Pancreas (tissue), 10 donors: ENCODE measurements at regions not wholly inside any gene's neighbourhood (a gene's known extent, or its start where the extent isn't known, plus 50 kb on each side); places are given as distances from the start of the nearest gene placed in this dataset.

Experiments
- ATAC-seq, 4 donors: fragments of 200-7000 bp; cut with Tn5 transposase; one replicate each; pipeline versions ENCODE4 v1.8.0 to v1.9.1; 2020; ENCODE audit warnings: mild to moderate bottlenecking in 4 of 4, moderate library complexity in 4 of 4
- DNase-seq, 6 donors: peaks; one replicate each; pipeline ENCODE4 v3.0.0-alpha.2; 2020
- FAIRE-seq: peaks from 2 replicates; lab custom pipeline; 2012; peaks lifted over from hg19 to GRCh38; lab: Jason Lieb, UNC
- H3K27ac ChIP-seq, 4 donors: fragments of 200-600 bp; sonication (generic); 1 replicate in 3 of 4; 2 replicates in 1 of 4; pipeline versions ENCODE4 v1.5.0 to v1.8.0; 2020
- H3K27me3 ChIP-seq, 4 donors: fragments of 200-600 bp; one replicate each; pipeline ENCODE4 v1.8.0; 2021
- H3K36me3 ChIP-seq, 3 donors: fragments of 200-600 bp; sonication (generic) in 1 of 3; one replicate each; pipeline versions ENCODE4 v1.5.0 to v1.8.0; 2020 to 2021
- H3K4me1 ChIP-seq, 3 donors: fragments of 200-600 bp; one replicate each; pipeline ENCODE4 v1.8.0; 2021
- H3K4me3 ChIP-seq, 4 donors: fragments of 200-600 bp; sonication (generic) in 2 of 4; one replicate each; pipeline versions ENCODE4 v1.5.0 to v1.8.0; 2020 to 2021
- H3K9me3 ChIP-seq, 4 donors: fragments of 200-600 bp; one replicate each; pipeline ENCODE4 v1.8.0; 2021
- CTCF ChIP-seq, 4 donors: fragments of 200-600 bp; sonication (generic) in 3 of 4; IDR thresholded peaks; one replicate each; pipeline versions ENCODE4 v1.5.0 to v1.8.0; 2021; ENCODE audit warnings: antibody characterized with exemption in 4 of 4
- WGBS, 2 donors: extraction: QIAGEN DNeasy Blood & Tissue Kit; methylation state at CpG; one replicate each; pipeline ENCODE4 v1.1.7; 2013; 5-methylcytosine and 5-hydroxymethylcytosine counted together
- intact Hi-C, 3 donors: fragments of 100-400 bp; cut with DNase I; formaldehyde crosslinking; loops; one replicate each; pipeline versions ENCODE4 v1.11.1 to v1.14.2; 2022
- donor health status: healthy with polysubstance abuse.
- donor health status: DM: no; HTN: no; CAD: no; lungs with moderate emphysema.
- donor health status: DM: no; HTN: no; CAD: no.
- donor health status: control.
- donor health status: control.
- donor health status: Bipolar disorder and iron deficiency.
- donor health status: DM: yes; HTN: yes; CAD: no.
- donor health status: DM: no; HTN: no; CAD: no.
- donor health status: DM: no; HTN: no; CAD: no.
- donor health status: DM: yes; HTN: yes; CAD: no.

- DNase-seq (no peak), ATAC-seq (no peak), FAIRE-seq (no peak)
- no peaks in the 10 kb centered on the region for H3K27me3 ChIP-seq
- H3K4me1 ChIP-seq = no peaks in the 10 kb centered on the region
- no peak overlapping the region for H3K4me3 ChIP-seq
- intact Hi-C loops = no loop called here
- WGBS, 2 donors = 39 to 67% methylated on average over 1 of the region's 1 CpG
- no peak overlapping the region for H3K27ac ChIP-seq
- no peak for TF ChIP-seq CTCF (IDR thresholded peaks at IDR 0.05)
- H3K9me3 ChIP-seq = no peaks in the 10 kb centered on the region
- H3K36me3 ChIP-seq = no peaks in the 10 kb centered on the region
Measured at GRCh38 chr1:101739826-101740330, 256.8 kb downstream of the OLFM3 start.

GRCh38 chr1:101741910-101742309 lies 254.8 kb downstream of the OLFM3 start:
- FAIRE-seq (no peak), ATAC-seq (no peak), DNase-seq (no peak)
- H3K9me3 ChIP-seq = no peaks in the 10 kb centered on the region
- no peak overlapping the region for H3K4me3 ChIP-seq
- H3K4me1 ChIP-seq = no peaks in the 10 kb centered on the region
- TF ChIP-seq CTCF (IDR thresholded peaks at IDR 0.05) = no peak
- no peaks in the 10 kb centered on the region for H3K27me3 ChIP-seq
- intact Hi-C loops = no loop called here
- WGBS, 2 donors = 20 to 22% methylated on average over 5 of the region's 5 CpGs
- no peaks in the 10 kb centered on the region for H3K36me3 ChIP-seq
- no peak overlapping the region for H3K27ac ChIP-seq

- no peaks in the 10 kb centered on the region for H3K4me1 ChIP-seq
- no peaks in the 10 kb centered on the region for H3K9me3 ChIP-seq
- H3K27me3 ChIP-seq = no peaks in the 10 kb centered on the region
- WGBS, 2 donors = 32 to 37% methylated on average over 1 of the region's 1 CpG
- TF ChIP-seq CTCF (IDR thresholded peaks at IDR 0.05) = no peak
- FAIRE-seq (no peak), DNase-seq (no peak), ATAC-seq (no peak)
- intact Hi-C loops = no loop called here
- H3K36me3 ChIP-seq = no peaks in the 10 kb centered on the region
- no peak overlapping the region for H3K27ac ChIP-seq
- no peak overlapping the region for H3K4me3 ChIP-seq
Measured at GRCh38 chr1:101742509-101742908, 254.2 kb downstream of the OLFM3 start.

GRCh38 chr1:101745551-101746270 lies 251.0 kb downstream of the OLFM3 start:
- no peaks in the 10 kb centered on the region for H3K9me3 ChIP-seq
- H3K4me3 ChIP-seq = no peak overlapping the region
- 48 to 61% methylated on average over 2 of the region's 2 CpGs for WGBS, 2 donors
- TF ChIP-seq CTCF (IDR thresholded peaks at IDR 0.05) = no peak
- H3K27me3 ChIP-seq = no peaks in the 10 kb centered on the region
- no peaks in the 10 kb centered on the region for H3K4me1 ChIP-seq
- no peaks in the 10 kb centered on the region for H3K36me3 ChIP-seq
- DNase-seq (no peak), FAIRE-seq (no peak), ATAC-seq (no peak)
- no peak overlapping the region for H3K27ac ChIP-seq
- intact Hi-C loops = no loop called here

- ATAC-seq (no peak), DNase-seq (no peak), FAIRE-seq (no peak)
- H3K4me1 ChIP-seq = no peaks in the 10 kb centered on the region
- H3K36me3 ChIP-seq = no peaks in the 10 kb centered on the region
- no peaks in the 10 kb centered on the region for H3K27me3 ChIP-seq
- no peak for TF ChIP-seq CTCF (IDR thresholded peaks at IDR 0.05)
- no peaks in the 10 kb centered on the region for H3K9me3 ChIP-seq
- intact Hi-C loops = no loop called here
- H3K27ac ChIP-seq = no peak overlapping the region
- WGBS, 2 donors = 58 to 81% methylated on average over 2 of the region's 2 CpGs
- H3K4me3 ChIP-seq = no peak overlapping the region
Measured at GRCh38 chr1:101748077-101748476, 248.6 kb downstream of the OLFM3 start.
